GM23338 (cell line): ENCODE measurements at regions not wholly inside any gene's neighbourhood (a gene's known extent, or its start where the extent isn't known, plus 50 kb on each side); places are given as distances from the start of the nearest gene placed in this dataset.

Source experiments
- CREB1 ChIP-seq: fragments of 250-450 bp; sonication (Bioruptor Pico); IDR thresholded peaks from 2 replicates; pipeline ENCODE4 v1.5.0; 2020; ENCODE audit warnings: low read depth, mild to moderate bottlenecking, moderate library complexity
- ETS1 ChIP-seq: IDR thresholded peaks from 2 replicates; pipeline ENCODE4 v1.6.1; 2016; ENCODE audit warnings: antibody characterized with exemption
- EZH2 ChIP-seq: fragments of 200-600 bp; sonication (generic); IDR thresholded peaks from one replicate; pipeline ENCODE4 v1.8.0; 2017; ENCODE audit warnings: antibody characterized with exemption, mild to moderate bottlenecking, low read depth; ENCODE audit not compliant: unreplicated experiment
- EZH2phosphoT487 ChIP-seq: fragments of 200-600 bp; sonication (generic); IDR thresholded peaks from one replicate; pipeline ENCODE4 v1.8.1; 2018; ENCODE audit warnings: antibody characterized with exemption; ENCODE audit not compliant: unreplicated experiment
- JUNB ChIP-seq: IDR thresholded peaks from one replicate; pipeline ENCODE4 v1.6.1; 2016; ENCODE audit warnings: antibody characterized with exemption; ENCODE audit not compliant: unreplicated experiment
- POLR2AphosphoS5 ChIP-seq: IDR thresholded peaks from 2 replicates; pipeline ENCODE4 v1.6.1; 2016; ENCODE audit warnings: antibody characterized with exemption, low read depth
- STAT1 ChIP-seq: IDR thresholded peaks from one replicate; pipeline ENCODE4 v1.6.1; 2016; ENCODE audit warnings: antibody characterized with exemption; ENCODE audit not compliant: unreplicated experiment
- ZNF114 ChIP-seq: fragments of 250-450 bp; sonication (Bioruptor Pico); IDR thresholded peaks from 2 replicates; pipeline ENCODE4 v1.5.0; 2020; ENCODE audit warnings: mild to moderate bottlenecking, moderate library complexity
- ZNF462 ChIP-seq: fragments of 250-450 bp; sonication (Bioruptor Pico); IDR thresholded peaks from 2 replicates; pipeline ENCODE4 v1.5.0; 2020; ENCODE audit warnings: mild to moderate bottlenecking, moderate library complexity
- TF ChIP-seq, protein P1 (sequence below): IDR thresholded peaks from one replicate; pipeline ENCODE4 v1.6.1; 2018; ENCODE audit warnings: antibody characterized with exemption; ENCODE audit not compliant: unreplicated experiment
- TF ChIP-seq, protein P2 (sequence below), 2 experiments: fragments of 200-600 bp in 1 of 2; sonication (generic) in 1 of 2; conservative IDR thresholded peaks; 2 replicates each; pipeline versions ENCODE4 v1.5.1 to v1.6.1; 2016 to 2017; ENCODE audit warnings: antibody characterized with exemption in 2 of 2, low read depth in 2 of 2, mild to moderate bottlenecking in 2 of 2, moderate library complexity in 1 of 2

DNA sequence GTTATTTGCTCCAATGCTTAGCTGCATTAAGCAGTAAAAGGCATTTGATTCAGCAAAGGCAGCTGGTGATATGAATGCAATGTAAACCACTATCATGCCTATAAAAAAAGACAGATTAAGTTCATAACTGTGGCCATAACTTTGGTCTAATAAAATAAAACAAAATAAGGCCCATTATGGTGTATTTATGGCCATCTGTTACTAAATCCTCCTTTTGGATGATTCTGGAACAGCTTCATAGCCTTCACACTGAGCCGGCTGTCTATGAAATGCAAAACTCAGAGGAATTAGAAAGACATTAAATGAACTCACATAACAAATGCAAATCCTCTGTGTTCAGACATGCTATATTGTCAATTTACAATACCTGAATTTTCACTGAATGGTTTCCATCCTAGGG lies 223.7 kb upstream of the FAT4 start:
- TF ChIP-seq, protein P1, sequence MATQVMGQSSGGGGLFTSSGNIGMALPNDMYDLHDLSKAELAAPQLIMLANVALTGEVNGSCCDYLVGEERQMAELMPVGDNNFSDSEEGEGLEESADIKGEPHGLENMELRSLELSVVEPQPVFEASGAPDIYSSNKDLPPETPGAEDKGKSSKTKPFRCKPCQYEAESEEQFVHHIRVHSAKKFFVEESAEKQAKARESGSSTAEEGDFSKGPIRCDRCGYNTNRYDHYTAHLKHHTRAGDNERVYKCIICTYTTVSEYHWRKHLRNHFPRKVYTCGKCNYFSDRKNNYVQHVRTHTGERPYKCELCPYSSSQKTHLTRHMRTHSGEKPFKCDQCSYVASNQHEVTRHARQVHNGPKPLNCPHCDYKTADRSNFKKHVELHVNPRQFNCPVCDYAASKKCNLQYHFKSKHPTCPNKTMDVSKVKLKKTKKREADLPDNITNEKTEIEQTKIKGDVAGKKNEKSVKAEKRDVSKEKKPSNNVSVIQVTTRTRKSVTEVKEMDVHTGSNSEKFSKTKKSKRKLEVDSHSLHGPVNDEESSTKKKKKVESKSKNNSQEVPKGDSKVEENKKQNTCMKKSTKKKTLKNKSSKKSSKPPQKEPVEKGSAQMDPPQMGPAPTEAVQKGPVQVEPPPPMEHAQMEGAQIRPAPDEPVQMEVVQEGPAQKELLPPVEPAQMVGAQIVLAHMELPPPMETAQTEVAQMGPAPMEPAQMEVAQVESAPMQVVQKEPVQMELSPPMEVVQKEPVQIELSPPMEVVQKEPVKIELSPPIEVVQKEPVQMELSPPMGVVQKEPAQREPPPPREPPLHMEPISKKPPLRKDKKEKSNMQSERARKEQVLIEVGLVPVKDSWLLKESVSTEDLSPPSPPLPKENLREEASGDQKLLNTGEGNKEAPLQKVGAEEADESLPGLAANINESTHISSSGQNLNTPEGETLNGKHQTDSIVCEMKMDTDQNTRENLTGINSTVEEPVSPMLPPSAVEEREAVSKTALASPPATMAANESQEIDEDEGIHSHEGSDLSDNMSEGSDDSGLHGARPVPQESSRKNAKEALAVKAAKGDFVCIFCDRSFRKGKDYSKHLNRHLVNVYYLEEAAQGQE: no peak
- TF ChIP-seq, protein P2, sequence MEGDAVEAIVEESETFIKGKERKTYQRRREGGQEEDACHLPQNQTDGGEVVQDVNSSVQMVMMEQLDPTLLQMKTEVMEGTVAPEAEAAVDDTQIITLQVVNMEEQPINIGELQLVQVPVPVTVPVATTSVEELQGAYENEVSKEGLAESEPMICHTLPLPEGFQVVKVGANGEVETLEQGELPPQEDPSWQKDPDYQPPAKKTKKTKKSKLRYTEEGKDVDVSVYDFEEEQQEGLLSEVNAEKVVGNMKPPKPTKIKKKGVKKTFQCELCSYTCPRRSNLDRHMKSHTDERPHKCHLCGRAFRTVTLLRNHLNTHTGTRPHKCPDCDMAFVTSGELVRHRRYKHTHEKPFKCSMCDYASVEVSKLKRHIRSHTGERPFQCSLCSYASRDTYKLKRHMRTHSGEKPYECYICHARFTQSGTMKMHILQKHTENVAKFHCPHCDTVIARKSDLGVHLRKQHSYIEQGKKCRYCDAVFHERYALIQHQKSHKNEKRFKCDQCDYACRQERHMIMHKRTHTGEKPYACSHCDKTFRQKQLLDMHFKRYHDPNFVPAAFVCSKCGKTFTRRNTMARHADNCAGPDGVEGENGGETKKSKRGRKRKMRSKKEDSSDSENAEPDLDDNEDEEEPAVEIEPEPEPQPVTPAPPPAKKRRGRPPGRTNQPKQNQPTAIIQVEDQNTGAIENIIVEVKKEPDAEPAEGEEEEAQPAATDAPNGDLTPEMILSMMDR (conservative IDR thresholded peaks at IDR 0.05; ENCODE audit: low read depth in 2 of 2): no peak
- no peak for TF ChIP-seq POLR2AphosphoS5
- TF ChIP-seq EZH2: no peak
- TF ChIP-seq EZH2phosphoT487: no peak
- no peak for TF ChIP-seq CREB1 (CRISPR knock-in tag)
- TF ChIP-seq JUNB: no peak
- no peak for TF ChIP-seq ETS1
- no peak for TF ChIP-seq STAT1
- no peak for TF ChIP-seq ZNF114
- TF ChIP-seq ZNF462: no peak
